Liver (tissue), 3 donors: ENCODE measurements at regions not wholly inside any gene's neighbourhood (a gene's known extent, or its start where the extent isn't known, plus 50 kb on each side); places are given as distances from the start of the nearest gene placed in this dataset.

Source experiments
- ATF3 ChIP-seq: IDR thresholded peaks from 2 replicates; pipeline ENCODE4 v1.6.1; 2016; ENCODE audit warnings: antibody characterized with exemption
- CTCF ChIP-seq: fragments of 150-350 bp; IDR thresholded peaks from 2 replicates; pipeline ENCODE4 v1.5.1; 2017; ENCODE audit warnings: improper control_type of control experiment, low read depth, low read length; ENCODE audit not compliant: missing input control
- GABPA ChIP-seq, 2 donors: IDR thresholded peaks in 1 of 2; conservative IDR thresholded peaks in 1 of 2; 2 replicates each; pipeline ENCODE4 v1.6.1; 2016; ENCODE audit warnings: antibody characterized with exemption in 2 of 2, mild to moderate bottlenecking in 1 of 2, moderate library complexity in 1 of 2
- RAD21 ChIP-seq, 2 donors: IDR thresholded peaks; 2 replicates each; pipeline ENCODE4 v1.6.1; 2016; ENCODE audit warnings: antibody characterized with exemption in 2 of 2, mild to moderate bottlenecking in 2 of 2
- YY1 ChIP-seq: IDR thresholded peaks from 2 replicates; pipeline ENCODE4 v1.6.1; 2016; ENCODE audit warnings: antibody characterized with exemption, mild to moderate bottlenecking
- TF ChIP-seq, protein P1 (sequence below): IDR thresholded peaks from 2 replicates; pipeline ENCODE4 v1.6.1; 2016; ENCODE audit warnings: antibody characterized with exemption
- donor health status: healthy.
- donor health status: healthy.

DNA sequence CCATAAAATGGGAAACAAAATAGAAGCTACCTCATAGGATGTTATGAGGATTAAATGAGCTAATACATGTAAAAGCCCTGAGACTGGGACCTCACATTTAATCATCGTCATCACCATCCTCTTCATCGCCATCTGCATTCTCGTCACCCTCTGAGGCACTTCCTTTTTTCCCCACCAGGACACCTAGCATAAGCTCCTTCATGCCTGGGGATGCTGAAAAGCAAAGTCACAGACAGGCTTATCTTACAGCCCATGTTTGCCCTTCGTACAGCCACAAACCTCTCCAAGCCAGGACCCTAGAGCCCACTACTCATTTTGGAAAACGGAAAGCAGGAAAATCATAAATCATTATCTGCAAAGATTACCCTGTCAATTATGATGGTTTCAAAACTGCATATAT is 249.6 kb downstream of the GPAM start:
- TF ChIP-seq CTCF (no peak), GABPA (IDR thresholded peaks at IDR 0.05 in 1 of 2, conservative IDR thresholded peaks at IDR 0.05 in 1 of 2) (no peak), RAD21 (IDR thresholded peaks at IDR 0.05) (no peak), ATF3 (no peak), YY1 (no peak)
- TF ChIP-seq, protein P1, sequence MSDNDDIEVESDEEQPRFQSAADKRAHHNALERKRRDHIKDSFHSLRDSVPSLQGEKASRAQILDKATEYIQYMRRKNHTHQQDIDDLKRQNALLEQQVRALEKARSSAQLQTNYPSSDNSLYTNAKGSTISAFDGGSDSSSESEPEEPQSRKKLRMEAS, result no peak
